ENCODE measurements at regions not wholly inside any gene's neighbourhood (a gene's known extent, or its start where the extent isn't known, plus 50 kb on each side); places are given as distances from the start of the nearest gene placed in this dataset.

- DNase-seq (ENCODE audit: low read depth in 1 of 2, low spot score in 1 of 2) = no peak
- no peak for TF ChIP-seq JUND (IDR thresholded peaks at IDR 0.05; ENCODE audit: low read depth)
- in situ Hi-C loops (cut with HindIII; ENCODE audit: low pct_unique_long_range_greater_than_20kb, low sequenced_read_pairs) = no loop called here
Measured at GRCh38 chr15:70270752-70271111, 173.0 kb upstream of the TLE3 start.

GRCh38 chr15:70269991-70270751, 172.5 kb upstream of the TLE3 start:
- in situ Hi-C loops (cut with HindIII; ENCODE audit: low pct_unique_long_range_greater_than_20kb, low sequenced_read_pairs) = no loop called here
- TF ChIP-seq JUND (IDR thresholded peaks at IDR 0.05; ENCODE audit: low read depth) = no peak
- no peak for DNase-seq (ENCODE audit: low read depth in 1 of 2, low spot score in 1 of 2)

GRCh38 chr15:70269311-70269911, 171.7 kb upstream of the TLE3 start:
- DNase-seq (ENCODE audit: low read depth in 1 of 2, low spot score in 1 of 2) = no peak
- in situ Hi-C loops (cut with HindIII; ENCODE audit: low pct_unique_long_range_greater_than_20kb, low sequenced_read_pairs) = no loop called here
- no peak for TF ChIP-seq JUND (IDR thresholded peaks at IDR 0.05; ENCODE audit: low read depth)

- DNase-seq (ENCODE audit: low read depth in 1 of 2, low spot score in 1 of 2) = no peak
- in situ Hi-C loops (cut with HindIII; ENCODE audit: low pct_unique_long_range_greater_than_20kb, low sequenced_read_pairs) = no loop called here
- TF ChIP-seq JUND (IDR thresholded peaks at IDR 0.05; ENCODE audit: low read depth) = no peak
Measured at GRCh38 chr15:70268698-70269251, 171.1 kb upstream of the TLE3 start.

GRCh38 chr15:70267879-70268278, 170.2 kb upstream of the TLE3 start:
- in situ Hi-C loops (cut with HindIII; ENCODE audit: low pct_unique_long_range_greater_than_20kb, low sequenced_read_pairs) = no loop called here
- no peak for TF ChIP-seq JUND (IDR thresholded peaks at IDR 0.05; ENCODE audit: low read depth)

GRCh38 chr15:70267306-70267705, 169.6 kb upstream of the TLE3 start:
- in situ Hi-C loops (cut with HindIII; ENCODE audit: low pct_unique_long_range_greater_than_20kb, low sequenced_read_pairs) = no loop called here
- no peak for DNase-seq (ENCODE audit: low read depth in 1 of 2, low spot score in 1 of 2)
- TF ChIP-seq JUND (IDR thresholded peaks at IDR 0.05; ENCODE audit: low read depth) = no peak

More at GRCh38 chr15:70267879-70268278, 170.2 kb upstream of the TLE3 start:
- DNase-seq (ENCODE audit: low read depth in 1 of 2, low spot score in 1 of 2) = no peak

- no peak for DNase-seq (ENCODE audit: low read depth in 1 of 2, low spot score in 1 of 2)
Measured at GRCh38 chr15:70266412-70267121, 168.8 kb upstream of the TLE3 start.

GRCh38 chr15:70265986-70266385, 168.3 kb upstream of the TLE3 start:
- in situ Hi-C loops (cut with HindIII; ENCODE audit: low pct_unique_long_range_greater_than_20kb, low sequenced_read_pairs) = no loop called here
- no peak for DNase-seq (ENCODE audit: low read depth in 1 of 2, low spot score in 1 of 2)
- TF ChIP-seq JUND (IDR thresholded peaks at IDR 0.05; ENCODE audit: low read depth) = no peak

More at GRCh38 chr15:70266412-70267121, 168.8 kb upstream of the TLE3 start:
- in situ Hi-C loops (cut with HindIII; ENCODE audit: low pct_unique_long_range_greater_than_20kb, low sequenced_read_pairs) = no loop called here
- TF ChIP-seq JUND (IDR thresholded peaks at IDR 0.05; ENCODE audit: low read depth) = no peak

GRCh38 chr15:70265466-70265978, 167.8 kb upstream of the TLE3 start:
- in situ Hi-C loops (cut with HindIII; ENCODE audit: low pct_unique_long_range_greater_than_20kb, low sequenced_read_pairs) = no loop called here
- DNase-seq (ENCODE audit: low read depth in 1 of 2, low spot score in 1 of 2) = peak in 1 of 2 experiments; percentile 42
- no peak for TF ChIP-seq JUND (IDR thresholded peaks at IDR 0.05; ENCODE audit: low read depth)

- in situ Hi-C loops (cut with HindIII; ENCODE audit: low pct_unique_long_range_greater_than_20kb, low sequenced_read_pairs) = no loop called here
- TF ChIP-seq JUND (IDR thresholded peaks at IDR 0.05; ENCODE audit: low read depth) = no peak
- DNase-seq (ENCODE audit: low read depth in 1 of 2, low spot score in 1 of 2) = no peak
Measured at GRCh38 chr15:70264738-70265465, 167.2 kb upstream of the TLE3 start.

- TF ChIP-seq JUND (IDR thresholded peaks at IDR 0.05; ENCODE audit: low read depth) = no peak
- no peak for DNase-seq (ENCODE audit: low read depth in 1 of 2, low spot score in 1 of 2)
- in situ Hi-C loops (cut with HindIII; ENCODE audit: low pct_unique_long_range_greater_than_20kb, low sequenced_read_pairs) = no loop called here
Measured at GRCh38 chr15:70264014-70264582, 166.4 kb upstream of the TLE3 start.
